GM19351 (cell line): ENCODE measurements at regions not wholly inside any gene's neighbourhood (a gene's known extent, or its start where the extent isn't known, plus 50 kb on each side); places are given as distances from the start of the nearest gene placed in this dataset.
"Not testable (repeated sequence)": the region's sequence is repeated elsewhere in the genome, so short reads cannot be mapped to it uniquely, and the experiment has no call there.

Experiments
- ATAC-seq: cut with Tn5 transposase; IDR thresholded peaks from one replicate; pipeline ENCODE4 v1.9.1; 2021; ENCODE audit warnings: mild to moderate bottlenecking, moderate library complexity; ENCODE audit not compliant: unreplicated experiment

- no peak for ATAC-seq
Observed at GRCh38 chr2:67891642-67892041, 171.2 kb downstream of the C1D start.

- ATAC-seq = no peak
Observed at GRCh38 chr2:67892339-67892846, 170.4 kb downstream of the C1D start.

- ATAC-seq = no peak
Observed at GRCh38 chr2:67895227-67895941, 167.4 kb downstream of the C1D start.

GRCh38 chr2:67896076-67896475, 166.7 kb downstream of the C1D start:
- no peak for ATAC-seq

- no peak for ATAC-seq
Observed at GRCh38 chr2:67896476-67896875, 166.3 kb downstream of the C1D start.

- ATAC-seq = no peak
Observed at GRCh38 chr2:67898595-67898994, 164.2 kb downstream of the C1D start.

GRCh38 chr2:67899187-67899586, 163.6 kb downstream of the C1D start:
- ATAC-seq = no peak

- ATAC-seq = no peak
Observed at GRCh38 chr2:67900826-67901225, 162.0 kb downstream of the C1D start.

GRCh38 chr2:67904566-67904965, 158.2 kb downstream of the C1D start:
- ATAC-seq = no peak

GRCh38 chr2:67904966-67905365, 157.8 kb downstream of the C1D start:
- ATAC-seq = no peak

GRCh38 chr2:67906547-67906946, 156.3 kb downstream of the C1D start:
- not testable (repeated sequence) for ATAC-seq

GRCh38 chr2:67917332-67918054, 145.3 kb downstream of the C1D start:
- ATAC-seq = no peak

GRCh38 chr2:67918471-67918870, 144.3 kb downstream of the C1D start:
- ATAC-seq = no peak

GRCh38 chr2:67919490-67919889, 143.3 kb downstream of the C1D start:
- no peak for ATAC-seq

- ATAC-seq = no peak
Observed at GRCh38 chr2:67922080-67922785, 140.6 kb downstream of the C1D start.

GRCh38 chr2:67923696-67924095, 139.1 kb downstream of the C1D start:
- ATAC-seq = no peak

- ATAC-seq = no peak
Observed at GRCh38 chr2:67927501-67927900, 135.3 kb downstream of the C1D start.

GRCh38 chr2:67930156-67930555, 132.6 kb downstream of the C1D start:
- ATAC-seq = no peak

GRCh38 chr2:67936969-67937368, 125.8 kb downstream of the C1D start:
- ATAC-seq = no peak

- no peak for ATAC-seq
Observed at GRCh38 chr2:67938053-67938452, 124.8 kb downstream of the C1D start.

GRCh38 chr2:67945056-67945455, 117.7 kb downstream of the C1D start:
- ATAC-seq = no peak

- no peak for ATAC-seq
Observed at GRCh38 chr2:67945940-67946339, 116.9 kb downstream of the C1D start.
